NCI-H69 (cell line): ENCODE measurements at regions not wholly inside any gene's neighbourhood (a gene's known extent, or its start where the extent isn't known, plus 50 kb on each side); places are given as distances from the start of the nearest gene placed in this dataset.
"Not testable (repeated sequence)": the region's sequence is repeated elsewhere in the genome, so short reads cannot be mapped to it uniquely, and the experiment has no call there.

Experiments used
- DNase-seq: peaks from one replicate; lab custom pipeline; 2025; lab: John Stamatoyannopoulos, UW

- DNase-seq: no peak
These were observed 263.3 kb upstream of the IL12B start for GRCh38 chr5:159593518-159594073.

DNA sequence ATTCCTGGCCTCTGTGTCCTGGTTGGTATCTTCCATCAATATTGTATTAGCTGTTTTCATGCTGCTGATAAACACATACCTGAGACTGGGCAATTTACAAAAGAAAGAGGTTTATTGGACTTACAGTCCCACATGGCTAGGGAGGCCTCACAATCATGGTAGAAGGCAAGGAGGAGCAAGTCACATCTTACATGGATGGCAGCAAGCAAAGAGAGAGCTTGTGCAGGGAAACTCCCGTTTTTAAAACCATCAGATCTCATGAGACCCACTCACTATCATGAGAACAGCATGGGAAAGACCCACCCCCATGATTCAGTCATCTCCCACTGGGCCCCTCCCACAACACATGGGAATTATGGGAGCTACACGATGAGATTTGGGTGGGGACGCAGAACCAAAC is 265.3 kb upstream of the IL12B start:
- not testable (repeated sequence) for DNase-seq

DNA sequence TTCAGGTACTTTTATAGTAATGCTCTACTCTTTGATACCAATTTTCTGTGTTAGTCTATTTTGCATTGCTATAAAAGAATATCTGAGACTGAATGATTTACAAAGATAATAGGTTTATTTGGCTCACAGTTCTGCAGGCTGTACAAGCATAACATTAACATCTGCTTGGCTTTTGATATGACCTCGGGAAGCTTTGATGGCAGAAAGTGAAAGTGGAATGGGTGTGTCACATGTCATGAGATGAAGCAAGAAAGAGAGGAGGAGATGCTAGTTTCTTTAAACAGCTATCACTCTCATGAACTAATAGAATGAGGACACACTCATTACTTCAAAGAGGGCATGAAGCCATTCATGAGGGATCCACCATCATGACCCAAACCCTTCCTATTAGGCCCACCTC is 270.9 kb upstream of the IL12B start:
- DNase-seq: no peak

GRCh38 chr5:159602434-159602833 is 272.1 kb upstream of the IL12B start:
- DNase-seq: no peak

DNA sequence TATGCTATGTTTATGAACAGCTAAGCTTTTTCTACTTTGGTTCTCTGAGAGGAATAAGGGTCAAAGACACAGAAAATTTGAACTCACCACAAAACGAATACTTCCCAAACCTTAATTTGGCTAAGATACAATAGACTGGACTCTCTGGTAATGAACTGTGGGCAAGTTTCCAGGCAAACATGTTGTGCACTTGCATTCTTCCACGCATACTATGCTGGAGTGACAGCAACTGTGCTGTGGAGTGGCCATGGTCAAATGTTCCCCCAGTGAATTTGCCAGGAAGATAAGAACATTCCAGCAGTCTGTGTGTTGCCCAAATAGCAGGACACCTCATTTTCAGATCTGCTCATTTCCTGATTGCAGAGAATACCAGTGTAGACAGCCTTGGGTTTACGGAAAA is 275.3 kb upstream of the IL12B start:
- no peak for DNase-seq

GRCh38 chr5:159609359-159609758 is 279.1 kb upstream of the IL12B start:
- no peak for DNase-seq

GRCh38 chr5:159610966-159611579 is 280.8 kb upstream of the IL12B start:
- peak; percentile 35 for DNase-seq

DNA sequence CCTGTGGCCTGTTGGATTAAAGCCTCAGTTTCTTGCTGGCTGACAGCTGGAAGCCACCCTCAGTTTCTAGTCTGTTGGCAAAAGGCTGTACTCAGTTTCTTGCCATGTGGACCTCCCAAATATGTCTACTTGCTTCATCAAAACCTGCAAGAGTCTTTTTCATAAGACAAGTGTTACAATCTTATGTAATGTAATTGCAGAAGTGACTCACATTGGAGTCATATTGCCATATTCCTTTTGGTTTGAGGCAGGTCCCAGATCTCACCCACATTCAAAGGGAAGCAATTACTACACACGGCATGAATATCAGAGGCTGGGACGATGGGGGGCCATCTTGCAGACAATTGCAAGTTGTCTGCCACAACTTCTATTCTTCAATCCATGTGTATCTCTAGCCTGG is 286.7 kb upstream of the IL12B start:
- DNase-seq: no peak

- peak; percentile 94 for DNase-seq
These were observed 289.5 kb upstream of the IL12B start for GRCh38 chr5:159619826-159620225.

DNA sequence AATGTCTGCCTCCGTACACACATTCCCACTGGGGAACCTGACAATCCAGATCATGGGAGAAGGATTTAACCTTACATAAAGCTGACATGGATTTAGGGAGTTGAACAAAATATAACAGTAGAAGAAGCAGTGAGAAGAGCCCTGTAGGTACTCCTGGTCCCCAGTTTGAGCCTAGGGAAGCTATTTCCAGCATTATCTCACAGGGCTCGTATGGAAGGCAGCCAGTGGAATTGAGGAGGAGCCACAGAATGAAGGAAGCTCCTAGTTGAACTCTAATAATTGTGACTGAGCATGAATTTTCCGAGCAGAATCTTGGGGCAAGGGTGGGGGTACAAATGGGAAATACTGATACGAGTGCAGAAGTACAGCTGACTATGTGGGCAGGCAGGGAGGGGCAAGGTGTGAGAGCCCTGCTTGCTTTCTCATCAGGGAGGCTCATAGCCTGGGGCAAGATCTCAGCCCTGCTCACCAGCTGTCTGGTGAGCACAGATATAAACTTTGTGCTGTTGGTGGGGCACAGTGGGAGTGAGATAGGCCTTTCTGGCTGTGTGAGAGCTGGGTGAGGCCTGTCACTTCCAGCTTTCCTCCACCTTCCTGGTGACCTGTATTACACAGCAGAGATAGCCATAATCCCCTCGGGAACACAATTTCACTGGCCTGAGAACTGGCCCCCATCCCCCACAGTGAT is 290.7 kb upstream of the IL12B start:
- peak; percentile 96 for DNase-seq

DNA sequence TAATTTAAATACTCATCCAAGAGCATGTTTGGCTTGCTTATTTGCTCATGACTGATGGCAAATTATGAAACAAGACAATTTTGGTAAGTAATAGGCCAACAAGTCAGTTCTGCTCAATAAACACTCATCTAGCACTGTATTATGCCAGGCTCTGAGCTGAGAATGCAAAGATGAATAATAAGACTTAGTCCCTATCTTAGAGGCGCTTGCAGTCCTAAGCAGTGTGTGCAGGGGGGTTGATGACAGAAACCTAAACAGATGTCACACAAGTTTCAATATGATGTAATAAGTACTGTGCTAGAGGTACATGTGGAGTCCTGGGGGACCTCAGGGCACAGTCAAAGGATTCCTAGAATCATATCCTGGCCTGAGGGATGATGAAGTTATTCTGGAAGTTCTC is 287.6 kb upstream of the ADRA1B start:
- DNase-seq: no peak

GRCh38 chr5:159629158-159629557 is 287.1 kb upstream of the ADRA1B start:
- no peak for DNase-seq

DNA sequence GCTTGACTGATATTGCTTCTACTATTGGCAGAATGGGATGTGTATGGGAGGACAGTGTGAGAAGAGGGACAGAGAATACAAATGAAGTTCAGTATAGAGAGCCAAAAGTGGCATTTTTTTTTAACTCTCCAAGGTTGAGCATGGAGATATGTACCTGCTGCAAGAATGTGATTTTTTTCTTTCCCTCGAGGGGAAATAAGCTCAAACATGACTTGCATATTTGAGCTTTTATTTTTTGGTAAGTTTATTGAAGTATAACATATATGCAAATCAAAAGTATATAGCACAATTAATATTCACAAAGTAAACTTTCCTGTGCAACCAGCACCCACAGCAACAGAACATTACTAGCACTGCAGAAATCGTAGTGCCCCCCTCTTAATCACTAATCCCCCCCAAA is 285.7 kb upstream of the ADRA1B start:
- no peak for DNase-seq

GRCh38 chr5:159631001-159631400 is 285.3 kb upstream of the ADRA1B start:
- DNase-seq: no peak

DNA sequence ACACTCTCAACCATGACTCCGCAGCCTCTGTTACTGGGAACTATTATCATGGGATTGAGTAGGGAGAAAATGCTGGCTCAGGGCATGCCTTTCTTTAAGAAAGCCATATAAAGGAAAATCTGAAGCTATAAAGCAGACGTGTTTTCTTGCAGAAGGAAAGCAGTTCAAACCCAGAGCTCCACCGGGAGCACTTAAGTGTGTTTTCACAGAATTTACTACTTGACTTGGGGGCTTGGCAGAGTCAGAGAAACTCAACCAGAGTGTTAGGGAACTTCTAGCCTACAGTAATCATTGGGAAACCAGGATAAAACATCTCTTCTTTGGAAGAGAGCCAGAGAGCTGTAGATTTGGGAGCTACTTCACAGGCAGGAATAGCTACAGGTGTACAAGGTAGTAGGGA is 283.4 kb upstream of the ADRA1B start:
- DNase-seq: no peak

- DNase-seq: no peak
These were observed 277.8 kb upstream of the ADRA1B start for GRCh38 chr5:159638481-159638880.

- no peak for DNase-seq
These were observed 277.2 kb upstream of the ADRA1B start for GRCh38 chr5:159638954-159639559.

- no peak for DNase-seq
These were observed 276.7 kb upstream of the ADRA1B start for GRCh38 chr5:159639590-159639989.

- no peak for DNase-seq
These were observed 275.8 kb upstream of the ADRA1B start for GRCh38 chr5:159640446-159640845.

DNA sequence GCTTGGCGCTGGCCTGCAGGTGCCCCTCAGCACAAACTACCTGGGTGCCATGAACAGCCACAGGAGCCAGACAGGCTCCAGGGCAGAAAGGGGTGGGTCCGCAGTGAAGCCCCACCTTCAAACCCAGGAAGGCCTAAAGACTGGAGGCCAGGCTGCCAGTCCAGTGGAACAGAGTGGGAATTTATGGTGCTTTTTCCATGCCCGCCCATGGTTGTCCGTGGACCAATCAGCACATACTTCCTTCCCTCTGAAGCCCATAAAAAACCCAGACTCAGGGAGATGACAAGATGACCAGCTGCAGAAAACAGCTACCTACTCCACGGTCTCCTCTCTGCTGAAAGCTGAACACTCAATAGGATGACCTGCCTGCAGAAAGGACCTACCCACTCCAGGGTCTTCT is 275.4 kb upstream of the ADRA1B start:
- DNase-seq: no peak

- DNase-seq: no peak
These were observed 274.8 kb upstream of the ADRA1B start for GRCh38 chr5:159641371-159642039.

GRCh38 chr5:159642379-159642778 is 273.9 kb upstream of the ADRA1B start:
- no peak for DNase-seq

- no peak for DNase-seq
These were observed 272.2 kb upstream of the ADRA1B start for GRCh38 chr5:159644053-159644452.
